Choroid plexus epithelial cell (primary cell): ENCODE measurements at regions not wholly inside any gene's neighbourhood (a gene's known extent, or its start where the extent isn't known, plus 50 kb on each side); places are given as distances from the start of the nearest gene placed in this dataset.

Experiments
- DNase-seq: peaks from one replicate; pipeline ENCODE4 v3.0.0-alpha.2; 2010; ENCODE audit warnings: low read depth
- H3K4me3 ChIP-seq: 2 replicates; pipeline ENCODE4 v1.5.1; 2011; ENCODE audit warnings: low read depth, mild to moderate bottlenecking, control low read depth, low read length, moderate library complexity
- TF ChIP-seq, protein P1 (sequence below): conservative IDR thresholded peaks from 2 replicates; pipeline ENCODE4 v1.5.1; 2011; ENCODE audit warnings: low read depth, mild to moderate bottlenecking, control low read depth, inconsistent platforms, low read length, moderate library complexity

DNA sequence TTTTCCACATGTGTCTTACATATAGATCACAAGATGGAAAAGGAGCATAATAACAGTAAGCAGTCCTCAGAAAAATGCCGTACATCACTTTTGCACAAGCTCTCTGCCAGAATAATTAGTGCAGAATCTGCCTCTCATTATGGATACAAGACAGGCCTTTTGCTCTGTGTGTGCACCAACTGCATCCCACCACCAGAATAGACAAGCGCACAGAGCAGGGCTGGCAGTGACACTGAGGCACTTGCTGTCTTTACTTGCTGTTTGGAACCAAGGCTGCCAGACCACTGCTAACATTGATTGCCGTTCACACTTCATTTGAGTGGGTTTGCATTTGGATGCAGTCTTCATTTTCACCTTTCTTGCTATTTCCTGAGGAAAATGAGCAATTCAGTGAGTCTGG, 741.3 kb downstream of the TLE1 start:
- no peak overlapping the region for H3K4me3 ChIP-seq
- TF ChIP-seq, protein P1, sequence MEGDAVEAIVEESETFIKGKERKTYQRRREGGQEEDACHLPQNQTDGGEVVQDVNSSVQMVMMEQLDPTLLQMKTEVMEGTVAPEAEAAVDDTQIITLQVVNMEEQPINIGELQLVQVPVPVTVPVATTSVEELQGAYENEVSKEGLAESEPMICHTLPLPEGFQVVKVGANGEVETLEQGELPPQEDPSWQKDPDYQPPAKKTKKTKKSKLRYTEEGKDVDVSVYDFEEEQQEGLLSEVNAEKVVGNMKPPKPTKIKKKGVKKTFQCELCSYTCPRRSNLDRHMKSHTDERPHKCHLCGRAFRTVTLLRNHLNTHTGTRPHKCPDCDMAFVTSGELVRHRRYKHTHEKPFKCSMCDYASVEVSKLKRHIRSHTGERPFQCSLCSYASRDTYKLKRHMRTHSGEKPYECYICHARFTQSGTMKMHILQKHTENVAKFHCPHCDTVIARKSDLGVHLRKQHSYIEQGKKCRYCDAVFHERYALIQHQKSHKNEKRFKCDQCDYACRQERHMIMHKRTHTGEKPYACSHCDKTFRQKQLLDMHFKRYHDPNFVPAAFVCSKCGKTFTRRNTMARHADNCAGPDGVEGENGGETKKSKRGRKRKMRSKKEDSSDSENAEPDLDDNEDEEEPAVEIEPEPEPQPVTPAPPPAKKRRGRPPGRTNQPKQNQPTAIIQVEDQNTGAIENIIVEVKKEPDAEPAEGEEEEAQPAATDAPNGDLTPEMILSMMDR = no peak
- no peak for DNase-seq

DNA sequence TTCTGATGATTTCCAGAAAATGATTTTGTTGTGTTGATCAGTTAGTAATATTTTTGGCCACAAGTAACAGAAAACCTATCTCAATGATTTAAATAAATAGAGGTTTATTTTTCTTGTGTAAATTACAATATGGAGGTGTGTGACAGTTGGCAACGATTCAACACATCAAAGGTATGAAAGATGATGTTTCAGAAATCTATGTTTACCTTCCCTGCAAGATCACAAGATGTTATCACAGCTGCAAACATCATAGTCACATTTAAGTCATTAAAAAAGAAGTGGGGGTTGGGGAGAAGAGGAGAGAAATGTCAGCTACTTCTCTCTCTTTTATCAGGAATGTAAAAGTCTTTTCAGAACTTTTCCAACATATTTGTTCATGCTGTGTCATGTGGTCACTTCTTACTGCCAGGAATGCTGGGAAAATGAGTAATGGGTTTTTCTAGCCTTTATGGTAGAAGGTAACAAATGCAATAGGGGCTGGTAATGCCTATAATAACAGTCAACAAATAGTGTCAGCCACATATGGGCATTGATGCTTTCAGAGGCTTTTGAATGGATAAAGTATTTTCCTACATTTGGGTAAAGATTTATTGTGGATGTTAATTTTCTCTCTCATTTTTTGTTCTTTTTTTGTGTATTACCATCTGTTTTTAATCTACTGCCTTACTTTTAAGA, 742.7 kb downstream of the TLE1 start:
- DNase-seq = no peak
- TF ChIP-seq, protein P1 = no peak
- no peak overlapping the region for H3K4me3 ChIP-seq

DNA sequence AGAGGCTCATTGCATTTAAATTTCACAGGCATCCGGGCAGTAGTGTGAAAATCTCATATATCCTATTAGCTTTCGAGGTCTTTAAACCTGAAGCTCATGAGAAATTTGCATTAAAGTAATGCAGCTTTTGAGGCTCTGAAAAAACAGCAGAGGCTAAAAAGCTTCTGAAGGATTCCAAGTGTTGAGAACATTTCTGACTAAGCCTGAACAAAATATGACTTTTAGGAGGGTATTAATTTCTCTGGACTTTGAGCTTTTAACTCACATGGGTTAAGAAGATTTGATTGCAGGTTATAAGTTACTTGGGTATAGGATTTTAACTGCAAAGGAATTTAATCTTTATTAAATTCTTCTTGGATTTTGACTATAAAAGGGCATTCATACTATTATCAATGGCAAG, 743.9 kb downstream of the TLE1 start:
- TF ChIP-seq, protein P1 = no peak
- no peak overlapping the region for H3K4me3 ChIP-seq
- no peak for DNase-seq

DNA sequence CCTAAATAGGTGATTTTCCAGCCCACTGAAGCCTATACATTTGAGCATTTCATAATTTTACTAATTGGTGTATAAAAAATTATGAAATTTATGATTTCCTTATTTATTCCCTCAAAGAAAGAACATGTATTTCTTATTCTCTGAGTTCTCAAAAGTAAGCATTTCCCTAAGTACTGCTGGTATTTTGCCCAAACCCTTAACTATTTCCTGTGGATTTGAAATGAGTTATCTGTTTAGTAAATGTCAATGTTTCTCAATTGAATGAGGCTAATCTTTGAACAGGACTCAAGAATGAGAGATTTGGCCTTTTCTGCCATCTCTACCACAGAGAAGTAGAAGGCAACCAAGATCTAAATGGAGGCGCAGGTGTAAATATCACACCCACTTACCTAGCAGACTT, 751.7 kb downstream of the TLE1 start:
- no peak overlapping the region for H3K4me3 ChIP-seq
- DNase-seq = no peak
- TF ChIP-seq, protein P1 = no peak

DNA sequence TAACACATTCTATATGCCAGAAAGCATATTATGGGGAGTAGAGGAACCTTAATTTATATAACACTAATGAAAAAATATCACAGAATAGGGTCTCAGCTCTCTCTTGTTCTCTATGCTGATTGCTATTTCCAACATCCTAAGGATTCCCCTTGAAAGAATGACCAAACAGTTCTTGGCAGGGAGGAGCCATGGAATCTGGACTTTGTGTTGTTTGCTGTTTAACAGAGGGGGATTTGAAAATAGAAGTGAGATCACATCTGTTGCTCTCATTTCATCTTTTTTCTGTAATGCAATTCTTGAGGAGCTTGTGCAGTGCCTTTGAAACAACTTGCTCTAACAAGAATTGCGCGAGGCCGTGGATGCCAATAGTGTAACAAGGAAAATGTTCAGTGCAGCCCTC, 755.3 kb downstream of the TLE1 start:
- DNase-seq = no peak
- H3K4me3 ChIP-seq = no peak overlapping the region
- TF ChIP-seq, protein P1 = no peak

DNA sequence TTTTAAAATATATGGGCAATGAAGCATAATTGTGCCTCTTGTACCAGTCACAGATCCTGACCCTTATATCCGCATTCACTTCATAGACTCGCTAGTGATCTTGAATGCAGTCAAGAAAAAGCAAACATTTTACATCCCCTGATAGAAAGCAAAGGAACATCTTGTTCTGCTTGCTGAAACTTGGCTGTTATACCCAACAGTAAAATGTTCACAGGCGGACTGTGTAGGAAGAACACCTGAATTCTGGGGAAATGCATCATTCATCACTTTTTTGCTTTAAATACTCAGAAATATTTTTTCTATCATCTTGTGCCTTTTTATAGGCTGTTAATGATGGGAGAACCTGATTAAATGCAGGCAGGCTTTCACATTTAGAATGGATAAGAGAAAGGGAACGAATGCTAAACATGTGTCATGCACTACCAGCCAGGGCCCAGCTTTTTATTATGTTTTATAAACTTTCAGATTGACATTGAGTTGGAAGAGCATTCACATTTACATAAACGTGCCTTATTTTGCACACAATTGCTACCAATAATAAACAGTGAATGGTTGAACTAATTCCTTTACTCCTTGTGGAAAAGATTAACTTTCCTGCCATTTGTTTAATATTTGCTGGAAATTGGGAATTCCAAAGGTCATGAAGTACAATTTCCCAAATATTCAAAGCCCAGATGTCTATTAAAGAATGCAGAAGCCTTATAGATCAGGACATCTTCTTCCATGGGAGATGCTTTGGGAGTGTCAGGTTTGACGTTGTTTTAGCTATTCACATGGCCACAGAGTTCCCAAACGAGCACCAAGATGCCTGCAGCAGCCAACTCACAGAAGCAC, 756.2 kb downstream of the TLE1 start:
- DNase-seq = no peak
- no peak overlapping the region for H3K4me3 ChIP-seq
- TF ChIP-seq, protein P1 = no peak
